ENCODE measurements at regions not wholly inside any gene's neighbourhood (a gene's known extent, or its start where the extent isn't known, plus 50 kb on each side); places are given as distances from the start of the nearest gene placed in this dataset.

DNA sequence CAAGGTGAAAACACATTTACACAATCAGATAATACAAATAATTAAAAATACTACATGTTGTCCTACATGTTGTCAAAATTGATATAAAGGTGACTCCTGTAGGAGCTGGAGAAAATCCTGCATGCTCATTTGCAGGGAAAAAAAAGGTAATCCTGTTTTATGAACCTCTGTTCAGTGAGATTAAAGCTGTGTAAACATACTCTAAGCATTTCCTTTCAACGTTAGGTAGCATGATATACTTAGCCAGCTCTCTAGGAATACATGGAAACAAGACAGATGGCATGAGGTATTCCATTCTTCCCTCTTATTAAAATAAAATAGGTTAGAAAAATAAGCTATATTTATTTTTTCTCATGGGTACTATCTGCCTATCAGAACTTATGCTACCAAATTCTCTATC is 635.7 kb upstream of the FLRT2 start:
- H3K4me3 Mint-ChIP-seq (ENCODE audit: unreplicated experiment), result no peak overlapping the region
- Histone ChIP-seq H3K9me3 (no peaks in the 10 kb centered on the region), H3K4me1 (no peaks in the 10 kb centered on the region), H3K36me3 (ENCODE audit: control insufficient read depth, insufficient read depth, low read length) (no peaks in the 10 kb centered on the region), H3K27me3 (replicated peaks; ENCODE audit: control insufficient read depth, insufficient read depth, low read length) (no peaks in the 10 kb centered on the region), H3K4me3 (ENCODE audit: low read depth, low read length) (no peak overlapping the region)
- ChIA-PET CTCF (no interaction called here), POLR2A (no interaction called here)
- intact Hi-C loops (cut with micrococcal nuclease; ENCODE audit: unreplicated experiment), result no loop called here
- no peak overlapping the region for H3K27ac Mint-ChIP-seq (ENCODE audit: unreplicated experiment)
- H3K4me1 Mint-ChIP-seq (ENCODE audit: low read depth, unreplicated experiment), result no peaks in the 10 kb centered on the region
- H3K9me3 Mint-ChIP-seq (ENCODE audit: unreplicated experiment), result no peaks in the 10 kb centered on the region
- BruUV-seq (replicated peaks), result no TSS peak
- H3K36me3 Mint-ChIP-seq (ENCODE audit: insufficient read depth, unreplicated experiment), result no peaks in the 10 kb centered on the region
- H3K27me3 Mint-ChIP-seq (ENCODE audit: insufficient read depth, unreplicated experiment), result no peaks in the 10 kb centered on the region
- DNase-seq, result no peak
- TF ChIP-seq, protein P1, sequence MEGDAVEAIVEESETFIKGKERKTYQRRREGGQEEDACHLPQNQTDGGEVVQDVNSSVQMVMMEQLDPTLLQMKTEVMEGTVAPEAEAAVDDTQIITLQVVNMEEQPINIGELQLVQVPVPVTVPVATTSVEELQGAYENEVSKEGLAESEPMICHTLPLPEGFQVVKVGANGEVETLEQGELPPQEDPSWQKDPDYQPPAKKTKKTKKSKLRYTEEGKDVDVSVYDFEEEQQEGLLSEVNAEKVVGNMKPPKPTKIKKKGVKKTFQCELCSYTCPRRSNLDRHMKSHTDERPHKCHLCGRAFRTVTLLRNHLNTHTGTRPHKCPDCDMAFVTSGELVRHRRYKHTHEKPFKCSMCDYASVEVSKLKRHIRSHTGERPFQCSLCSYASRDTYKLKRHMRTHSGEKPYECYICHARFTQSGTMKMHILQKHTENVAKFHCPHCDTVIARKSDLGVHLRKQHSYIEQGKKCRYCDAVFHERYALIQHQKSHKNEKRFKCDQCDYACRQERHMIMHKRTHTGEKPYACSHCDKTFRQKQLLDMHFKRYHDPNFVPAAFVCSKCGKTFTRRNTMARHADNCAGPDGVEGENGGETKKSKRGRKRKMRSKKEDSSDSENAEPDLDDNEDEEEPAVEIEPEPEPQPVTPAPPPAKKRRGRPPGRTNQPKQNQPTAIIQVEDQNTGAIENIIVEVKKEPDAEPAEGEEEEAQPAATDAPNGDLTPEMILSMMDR (IDR thresholded peaks at IDR 0.05; ENCODE audit: insufficient read depth in 1 of 2, low read depth in 1 of 2, low read length in 1 of 2, severe bottlenecking in 1 of 2, unreplicated experiment in 1 of 2), result no peak

DNA sequence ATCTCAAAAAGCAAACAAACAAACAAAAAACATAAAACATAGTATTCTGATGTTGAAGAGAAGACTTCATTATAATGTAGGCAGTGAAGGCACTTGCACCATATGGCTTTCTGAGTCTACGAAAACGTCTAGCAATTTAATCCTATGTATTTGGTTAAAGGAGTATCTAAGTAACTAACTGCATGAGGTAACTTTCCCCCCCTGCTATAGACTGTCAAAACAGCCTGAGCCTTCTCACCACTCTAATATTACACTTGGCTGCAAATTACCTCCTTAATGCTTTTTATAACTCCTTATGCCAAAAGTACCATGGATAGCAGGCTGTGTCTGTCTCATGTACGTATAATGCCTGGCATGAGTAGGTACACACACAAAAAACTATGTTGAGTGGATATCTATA is 607.6 kb upstream of the FLRT2 start:
- Mint-ChIP-seq H3K9me3 (ENCODE audit: unreplicated experiment) (no peaks in the 10 kb centered on the region), H3K4me1 (ENCODE audit: low read depth, unreplicated experiment) (no peaks in the 10 kb centered on the region), H3K4me3 (ENCODE audit: unreplicated experiment) (no peak overlapping the region), H3K27me3 (ENCODE audit: insufficient read depth, unreplicated experiment) (peaks cover 8% of the 10 kb centered on the region), H3K27ac (ENCODE audit: unreplicated experiment) (no peak overlapping the region), H3K36me3 (ENCODE audit: insufficient read depth, unreplicated experiment) (no peaks in the 10 kb centered on the region)
- TF ChIP-seq, protein P1 (IDR thresholded peaks at IDR 0.05; ENCODE audit: insufficient read depth in 1 of 2, low read depth in 1 of 2, low read length in 1 of 2, severe bottlenecking in 1 of 2, unreplicated experiment in 1 of 2), result no peak
- no peaks in the 10 kb centered on the region for H3K36me3 ChIP-seq (ENCODE audit: control insufficient read depth, insufficient read depth, low read length)
- no peaks in the 10 kb centered on the region for H3K27me3 ChIP-seq (replicated peaks; ENCODE audit: control insufficient read depth, insufficient read depth, low read length)
- no peak overlapping the region for H3K4me3 ChIP-seq (ENCODE audit: low read depth, low read length)
- intact Hi-C loops (cut with micrococcal nuclease; ENCODE audit: unreplicated experiment), result no loop called here
- H3K9me3 ChIP-seq, result no peaks in the 10 kb centered on the region
- H3K4me1 ChIP-seq, result no peaks in the 10 kb centered on the region
- CTCF ChIA-PET, result no interaction called here
- POLR2A ChIA-PET, result no interaction called here
- BruUV-seq (replicated peaks), result no TSS peak
- no peak for DNase-seq

DNA sequence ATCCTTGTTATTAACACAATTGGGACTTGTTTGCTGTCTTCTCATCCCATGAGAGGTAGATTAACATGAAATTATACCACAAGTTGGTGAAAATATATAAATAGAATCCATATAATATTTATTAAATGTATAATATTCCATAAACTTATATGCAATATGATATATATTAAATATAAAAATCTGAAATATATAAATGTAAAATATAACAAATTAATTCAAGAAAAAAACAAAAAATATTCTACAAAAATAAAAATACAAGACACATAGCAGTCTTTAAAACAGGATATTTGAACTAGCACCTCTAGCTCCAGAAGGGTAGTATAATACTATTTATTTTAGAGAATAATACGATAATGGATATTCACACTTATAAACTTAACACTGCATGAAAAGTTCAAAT is 603.3 kb upstream of the FLRT2 start:
- BruUV-seq (replicated peaks), result no TSS peak
- CTCF ChIA-PET, result no interaction called here
- no peak overlapping the region for H3K27ac Mint-ChIP-seq (ENCODE audit: unreplicated experiment)

More for the DNA sequence above, 603.3 kb upstream of the FLRT2 start:
- Histone ChIP-seq H3K4me1 (no peaks in the 10 kb centered on the region), H3K36me3 (ENCODE audit: control insufficient read depth, insufficient read depth, low read length) (no peaks in the 10 kb centered on the region), H3K27me3 (replicated peaks; ENCODE audit: control insufficient read depth, insufficient read depth, low read length) (no peaks in the 10 kb centered on the region), H3K4me3 (ENCODE audit: low read depth, low read length) (no peak overlapping the region), H3K9me3 (no peaks in the 10 kb centered on the region)
- no peaks in the 10 kb centered on the region for H3K4me1 Mint-ChIP-seq (ENCODE audit: low read depth, unreplicated experiment)
- intact Hi-C loops (cut with micrococcal nuclease; ENCODE audit: unreplicated experiment), result no loop called here
- H3K36me3 Mint-ChIP-seq (ENCODE audit: insufficient read depth, unreplicated experiment), result no peaks in the 10 kb centered on the region
- H3K27me3 Mint-ChIP-seq (ENCODE audit: insufficient read depth, unreplicated experiment), result peaks cover 5% of the 10 kb centered on the region
- no peaks in the 10 kb centered on the region for H3K9me3 Mint-ChIP-seq (ENCODE audit: unreplicated experiment)
- POLR2A ChIA-PET, result no interaction called here
- no peak overlapping the region for H3K4me3 Mint-ChIP-seq (ENCODE audit: unreplicated experiment)
- no peak for DNase-seq
- TF ChIP-seq, protein P1 (IDR thresholded peaks at IDR 0.05; ENCODE audit: insufficient read depth in 1 of 2, low read depth in 1 of 2, low read length in 1 of 2, severe bottlenecking in 1 of 2, unreplicated experiment in 1 of 2), result no peak

Measured in Caco-2 (cell line).